SJCRH30 (cell line): ENCODE measurements at regions not wholly inside any gene's neighbourhood (a gene's known extent, or its start where the extent isn't known, plus 50 kb on each side); places are given as distances from the start of the nearest gene placed in this dataset.
"Not testable (repeated sequence)": the region's sequence is repeated elsewhere in the genome, so short reads cannot be mapped to it uniquely, and the experiment has no call there.

ENCODE experiments used
- DNase-seq, 2 experiments: peaks; one replicate each; pipeline ENCODE4 v3.0.0-alpha.2; 2015 to 2020
- H3K27ac ChIP-seq: fragments of 250-450 bp; sonication (Bioruptor Pico); 2 replicates; pipeline ENCODE4 v1.5.1; 2020; ENCODE audit warnings: mild to moderate bottlenecking, moderate library complexity
- H3K27me3 ChIP-seq: fragments of 250-450 bp; sonication (Bioruptor Pico); 2 replicates; pipeline ENCODE4 v1.5.1; 2020; ENCODE audit warnings: mild to moderate bottlenecking, moderate library complexity
- H3K36me3 ChIP-seq: fragments of 250-450 bp; sonication (Bioruptor Pico); 2 replicates; pipeline ENCODE4 v1.5.1; 2020; ENCODE audit warnings: mild to moderate bottlenecking, moderate library complexity
- H3K4me1 ChIP-seq: fragments of 250-450 bp; sonication (Bioruptor Pico); 2 replicates; pipeline ENCODE4 v1.5.1; 2020; ENCODE audit warnings: mild to moderate bottlenecking, moderate library complexity
- H3K4me3 ChIP-seq: fragments of 250-450 bp; sonication (Bioruptor Pico); 2 replicates; pipeline ENCODE4 v1.5.1; 2020; ENCODE audit warnings: mild to moderate bottlenecking, moderate library complexity
- H3K9me3 ChIP-seq: fragments of 250-450 bp; sonication (Bioruptor Pico); replicated peaks from 2 replicates; pipeline ENCODE4 v1.5.1; 2020; ENCODE audit warnings: mild to moderate bottlenecking, moderate library complexity

- H3K4me1 ChIP-seq, H3K9me3 ChIP-seq, H3K27me3 ChIP-seq, H3K4me3 ChIP-seq, DNase-seq, H3K27ac ChIP-seq, H3K36me3 ChIP-seq: not testable (repeated sequence)
Measured at GRCh38 chrX:67213686-67214085, 330.1 kb upstream of the AR start.

GRCh38 chrX:67207912-67208311, 335.9 kb upstream of the AR start:
- Histone ChIP-seq H3K4me1 (no peaks in the 10 kb centered on the region), H3K9me3 (no peaks in the 10 kb centered on the region), H3K4me3 (no peak overlapping the region), H3K27ac (no peak overlapping the region), H3K36me3 (no peaks in the 10 kb centered on the region), H3K27me3 (no peaks in the 10 kb centered on the region)
- no peak for DNase-seq

- Histone ChIP-seq H3K27me3 (no peaks in the 10 kb centered on the region), H3K4me3 (no peak overlapping the region), H3K4me1 (no peaks in the 10 kb centered on the region), H3K27ac (no peak overlapping the region), H3K36me3 (no peaks in the 10 kb centered on the region), H3K9me3 (no peaks in the 10 kb centered on the region)
- no peak for DNase-seq
Measured at GRCh38 chrX:67159437-67159836, 384.4 kb upstream of the AR start.

- no peaks in the 10 kb centered on the region for H3K9me3 ChIP-seq
Measured at GRCh38 chrX:67114635-67115034, 429.2 kb upstream of the AR start.

GRCh38 chrX:67105758-67106116, 438.1 kb upstream of the AR start:
- H3K27me3 ChIP-seq = no peaks in the 10 kb centered on the region
- no peak overlapping the region for H3K4me3 ChIP-seq
- no peaks in the 10 kb centered on the region for H3K9me3 ChIP-seq
- H3K36me3 ChIP-seq = no peaks in the 10 kb centered on the region
- DNase-seq = no peak
- no peaks in the 10 kb centered on the region for H3K4me1 ChIP-seq
- no peak overlapping the region for H3K27ac ChIP-seq

More at GRCh38 chrX:67114635-67115034, 429.2 kb upstream of the AR start:
- Histone ChIP-seq H3K27me3 (no peaks in the 10 kb centered on the region), H3K4me3 (no peak overlapping the region), H3K36me3 (no peaks in the 10 kb centered on the region), H3K27ac (no peak overlapping the region), H3K4me1 (no peaks in the 10 kb centered on the region)
- no peak for DNase-seq

- Histone ChIP-seq H3K27ac (no peak overlapping the region), H3K4me3 (no peak overlapping the region), H3K4me1 (no peaks in the 10 kb centered on the region), H3K36me3 (no peaks in the 10 kb centered on the region), H3K9me3 (no peaks in the 10 kb centered on the region), H3K27me3 (no peaks in the 10 kb centered on the region)
- no peak for DNase-seq
Measured at GRCh38 chrX:67104982-67105757, 438.7 kb upstream of the AR start.

GRCh38 chrX:67100031-67100884, 443.6 kb upstream of the AR start:
- no peaks in the 10 kb centered on the region for H3K27me3 ChIP-seq
- no peaks in the 10 kb centered on the region for H3K4me1 ChIP-seq
- H3K9me3 ChIP-seq = no peaks in the 10 kb centered on the region
- no peak for DNase-seq
- H3K27ac ChIP-seq = no peak overlapping the region
- no peak overlapping the region for H3K4me3 ChIP-seq
- H3K36me3 ChIP-seq = no peaks in the 10 kb centered on the region

GRCh38 chrX:67094061-67094460, 449.8 kb upstream of the AR start:
- H3K4me1 ChIP-seq = no peaks in the 10 kb centered on the region
- no peak overlapping the region for H3K4me3 ChIP-seq
- no peak overlapping the region for H3K27ac ChIP-seq
- H3K9me3 ChIP-seq = no peaks in the 10 kb centered on the region
- no peaks in the 10 kb centered on the region for H3K36me3 ChIP-seq
- H3K27me3 ChIP-seq = no peaks in the 10 kb centered on the region
- no peak for DNase-seq

GRCh38 chrX:67050760-67051159, 411.9 kb upstream of the EDA2R start:
- Histone ChIP-seq H3K27me3 (no peaks in the 10 kb centered on the region), H3K4me1 (no peaks in the 10 kb centered on the region), H3K27ac (no peak overlapping the region), H3K9me3 (no peaks in the 10 kb centered on the region), H3K4me3 (no peak overlapping the region), H3K36me3 (no peaks in the 10 kb centered on the region)
- DNase-seq = no peak

GRCh38 chrX:67044866-67045265, 406.0 kb upstream of the EDA2R start:
- Histone ChIP-seq H3K9me3 (no peaks in the 10 kb centered on the region), H3K27ac (no peak overlapping the region), H3K27me3 (no peaks in the 10 kb centered on the region), H3K4me3 (no peak overlapping the region), H3K4me1 (no peaks in the 10 kb centered on the region), H3K36me3 (no peaks in the 10 kb centered on the region)
- no peak for DNase-seq

- no peak for DNase-seq
- Histone ChIP-seq H3K36me3 (no peaks in the 10 kb centered on the region), H3K4me1 (no peaks in the 10 kb centered on the region), H3K9me3 (no peaks in the 10 kb centered on the region), H3K4me3 (no peak overlapping the region), H3K27me3 (no peaks in the 10 kb centered on the region), H3K27ac (no peak overlapping the region)
Measured at GRCh38 chrX:67044029-67044653, 405.3 kb upstream of the EDA2R start.

- Histone ChIP-seq H3K36me3 (no peaks in the 10 kb centered on the region), H3K9me3 (no peaks in the 10 kb centered on the region), H3K4me1 (no peaks in the 10 kb centered on the region), H3K27me3 (no peaks in the 10 kb centered on the region), H3K4me3 (no peak overlapping the region), H3K27ac (no peak overlapping the region)
- no peak for DNase-seq
Measured at GRCh38 chrX:67004451-67004850, 365.6 kb upstream of the EDA2R start.

- Histone ChIP-seq H3K27ac (no peak overlapping the region), H3K9me3 (no peaks in the 10 kb centered on the region), H3K27me3 (no peaks in the 10 kb centered on the region), H3K4me3 (no peak overlapping the region), H3K4me1 (no peaks in the 10 kb centered on the region), H3K36me3 (no peaks in the 10 kb centered on the region)
- DNase-seq = no peak
Measured at GRCh38 chrX:66994729-66995128, 355.9 kb upstream of the EDA2R start.

- H3K27ac ChIP-seq, H3K36me3 ChIP-seq, DNase-seq, H3K4me1 ChIP-seq, H3K4me3 ChIP-seq, H3K27me3 ChIP-seq, H3K9me3 ChIP-seq: not testable (repeated sequence)
Measured at GRCh38 chrX:66992077-66992476, 353.2 kb upstream of the EDA2R start.

GRCh38 chrX:66988331-66988730, 349.5 kb upstream of the EDA2R start:
- Histone ChIP-seq H3K4me1 (no peaks in the 10 kb centered on the region), H3K9me3 (no peaks in the 10 kb centered on the region), H3K36me3 (no peaks in the 10 kb centered on the region), H3K27me3 (no peaks in the 10 kb centered on the region), H3K27ac (no peak overlapping the region), H3K4me3 (no peak overlapping the region)
- no peak for DNase-seq
